Motor neuron (in vitro differentiated cells): ENCODE measurements at regions not wholly inside any gene's neighbourhood (a gene's known extent, or its start where the extent isn't known, plus 50 kb on each side); places are given as distances from the start of the nearest gene placed in this dataset.

Experiments used
- ATAC-seq, 8 experiments: fragments of 200-7000 bp; cut with Tn5 transposase; replicated peaks in 6 of 8; 2 replicates each; pipeline ENCODE4 v1.8.0; 2021; ENCODE audit warnings: mild to moderate bottlenecking in 8 of 8, moderate library complexity in 8 of 8
- H3K27ac ChIP-seq, 2 donors: fragments of 250-450 bp; sonication (Bioruptor Pico); 2 replicates each; pipeline ENCODE4 v1.9.0; 2021; ENCODE audit warnings: antibody characterized with exemption in 2 of 2, mild to moderate bottlenecking in 2 of 2, moderate library complexity in 1 of 2
- H3K4me1 ChIP-seq, 2 donors: fragments of 250-450 bp; sonication (Bioruptor Pico); replicated peaks in 1 of 2; 2 replicates each; pipeline ENCODE4 v1.6.1; 2021; ENCODE audit warnings: antibody characterized with exemption in 2 of 2, mild to moderate bottlenecking in 2 of 2, moderate library complexity in 1 of 2
- H3K4me3 ChIP-seq, 5 donors: fragments of 250-450 bp; sonication (Bioruptor Pico); 2 replicates each; pipeline ENCODE4 v1.9.0; 2021; ENCODE audit warnings: antibody characterized with exemption in 5 of 5, mild to moderate bottlenecking in 5 of 5, moderate library complexity in 4 of 5
- WGBS, 10 experiments: fragments of 450-650 bp; shearing (Covaris generic); methylation state at CpG; one replicate each; pipeline ENCODE4 v1.0.0; 2022; 5-methylcytosine and 5-hydroxymethylcytosine counted together
- in situ Hi-C, 9 experiments: fragments of 400-800 bp; cut with MboI; loops; one replicate each; pipeline ENCODE4 v1.15.0; 2021; ENCODE audit warnings: low sequenced_read_pairs in 9 of 9, low pct_unique_long_range_greater_than_20kb in 2 of 9; ENCODE audit not compliant: unreplicated experiment in 9 of 9

DNA sequence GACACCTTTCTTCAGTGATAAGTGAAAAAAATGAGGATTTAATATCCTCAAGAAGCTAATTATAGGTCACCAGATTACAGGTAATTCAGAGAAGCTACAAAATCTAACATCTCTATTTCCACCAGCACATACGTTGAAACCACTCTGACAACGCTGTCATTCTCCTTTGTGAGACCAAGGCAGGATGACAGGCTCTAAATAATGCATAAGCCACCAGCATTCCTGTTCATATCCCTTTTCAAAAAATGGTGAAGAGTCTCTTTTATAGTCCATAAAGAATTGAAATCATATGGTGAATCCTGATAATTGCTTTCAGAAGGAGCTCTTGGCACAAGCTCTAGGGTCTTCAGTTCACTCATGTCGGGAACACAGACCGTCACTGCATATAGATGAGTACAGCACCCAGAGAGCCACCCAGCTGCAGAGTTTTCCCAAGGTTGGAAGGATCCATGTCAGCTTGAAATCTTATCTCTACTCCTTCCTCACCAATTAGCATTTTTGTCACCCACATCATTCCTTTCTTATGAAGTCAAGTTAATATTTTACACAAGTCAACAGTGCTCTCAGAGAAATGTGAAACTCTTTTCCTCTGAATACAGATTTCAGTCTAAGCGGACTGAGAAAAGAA, 431.4 kb downstream of the TBC1D4 start:
- ATAC-seq: peak in 3 of 8 experiments; percentile 53 to 71 (median 63)
- in situ Hi-C loops: no loop called here
- H3K4me3 ChIP-seq: no peak overlapping the region
- 0 to 100% (median 82%) methylated on average over 2 to 5 of the region's 5 CpGs; no CpG with 5 or more reads in 1 of the 10 experiments for WGBS, 10 experiments
- no peak overlapping the region for H3K27ac ChIP-seq
- no peaks in the 10 kb centered on the region for H3K4me1 ChIP-seq

DNA sequence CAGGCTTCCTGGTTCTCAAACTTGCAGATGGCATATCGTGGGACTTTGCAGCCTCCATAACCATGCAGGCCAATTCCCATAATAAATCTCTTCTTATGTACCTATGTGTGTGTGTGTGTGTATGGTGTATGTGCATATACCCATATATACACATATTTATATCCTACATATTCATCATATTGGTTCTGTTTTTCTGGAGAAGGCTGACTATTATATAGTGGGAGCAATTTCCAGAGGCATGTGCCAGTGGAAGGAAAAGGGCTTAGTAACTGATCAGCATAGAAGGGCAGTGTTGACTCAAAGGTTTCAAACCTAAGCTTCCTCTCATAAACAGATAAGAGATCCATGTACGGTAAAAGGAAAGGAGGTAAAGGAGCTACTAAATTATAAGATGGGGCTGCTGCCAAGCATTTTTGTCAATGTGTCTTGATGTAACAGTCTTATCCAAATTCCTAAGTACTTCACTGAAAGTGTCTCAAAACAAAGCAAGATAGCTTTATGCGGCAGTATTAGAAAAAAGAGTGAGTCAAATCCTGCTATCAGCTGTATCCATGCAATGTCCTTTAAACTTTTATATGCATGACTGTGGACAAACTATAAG, 432.1 kb downstream of the TBC1D4 start:
- 31 to 100% (median 87%) methylated on average over 1 to 3 of the region's 3 CpGs for WGBS, 10 experiments
- in situ Hi-C loops: no loop called here
- Histone ChIP-seq H3K4me1 (no peaks in the 10 kb centered on the region), H3K4me3 (no peak overlapping the region), H3K27ac (no peak overlapping the region)
- peak in 2 of 8 experiments; percentile 20 to 92 for ATAC-seq

DNA sequence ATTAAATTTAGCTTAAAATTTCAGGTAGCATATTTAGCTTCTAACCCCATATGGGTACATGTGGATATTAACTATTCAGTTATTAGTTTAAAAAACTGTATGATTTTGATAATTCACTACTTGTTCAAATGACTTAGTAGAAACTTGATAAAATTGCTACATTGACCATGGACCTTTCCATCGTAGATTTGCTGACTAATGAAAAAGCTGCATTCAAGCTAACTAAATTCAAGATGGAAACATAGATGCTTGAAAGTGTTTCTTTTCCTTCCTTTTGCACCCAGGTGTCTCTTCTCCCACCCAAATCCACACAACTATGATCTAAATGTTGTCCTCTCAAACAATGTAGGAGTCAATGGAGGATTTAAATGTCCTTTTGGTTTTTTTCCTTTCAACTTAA, 439.2 kb downstream of the TBC1D4 start:
- no peak overlapping the region for H3K4me3 ChIP-seq
- no peak for ATAC-seq
- H3K27ac ChIP-seq: no peak overlapping the region
- peaks cover 2 to 9% of the 10 kb centered on the region in 2 donors for H3K4me1 ChIP-seq
- WGBS, 10 experiments: 0 to 100% (median 82%) methylated on average over 1 of the region's 1 CpG; no CpG with 5 or more reads in 5 of the 10 experiments
- in situ Hi-C loops: no loop called here

DNA sequence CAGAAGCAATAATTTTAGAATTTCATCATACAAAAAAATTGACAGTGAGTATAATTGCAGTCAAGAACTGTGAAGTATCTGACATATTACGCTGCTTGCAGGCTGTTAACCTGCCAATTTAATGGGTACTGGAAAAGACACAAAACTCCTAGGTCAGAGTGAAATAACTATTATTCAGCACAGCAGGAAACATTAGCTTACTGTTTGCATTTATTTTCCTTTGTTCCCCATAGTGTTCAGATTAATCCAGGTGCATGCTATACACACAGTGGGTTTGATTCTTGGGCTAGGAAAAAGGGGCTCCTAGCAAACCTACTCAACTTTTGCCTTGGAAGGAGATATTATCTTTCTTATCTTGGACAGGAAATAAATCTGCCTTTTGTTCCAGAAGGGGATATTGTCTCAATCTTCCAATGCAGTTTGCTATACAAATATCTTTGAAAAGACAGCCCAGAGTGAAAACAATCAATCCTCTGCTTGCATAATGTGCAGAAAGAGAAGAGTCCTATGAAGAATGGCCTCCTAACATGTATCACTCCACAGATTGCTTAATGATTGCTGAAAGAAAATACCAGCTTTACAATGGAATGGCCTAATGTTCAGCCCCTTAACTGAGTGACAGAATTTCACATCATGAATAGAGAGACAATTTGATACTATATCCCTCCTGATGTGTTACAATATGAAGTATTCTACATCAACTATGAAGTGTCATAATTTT, 443.4 kb downstream of the TBC1D4 start:
- 29 to 100% (median 82%) methylated on average over 1 of the region's 1 CpG; no CpG with 5 or more reads in 1 of the 10 experiments for WGBS, 10 experiments
- Histone ChIP-seq H3K4me1 (peaks cover 2 to 9% of the 10 kb centered on the region in 2 donors), H3K4me3 (no peak overlapping the region), H3K27ac (peak overlapping the region in 1 of 2 donors; percentile 29)
- peak in 5 of 8 experiments; percentile 66 to 93 (median 84) for ATAC-seq
- in situ Hi-C loops: no loop called here

DNA sequence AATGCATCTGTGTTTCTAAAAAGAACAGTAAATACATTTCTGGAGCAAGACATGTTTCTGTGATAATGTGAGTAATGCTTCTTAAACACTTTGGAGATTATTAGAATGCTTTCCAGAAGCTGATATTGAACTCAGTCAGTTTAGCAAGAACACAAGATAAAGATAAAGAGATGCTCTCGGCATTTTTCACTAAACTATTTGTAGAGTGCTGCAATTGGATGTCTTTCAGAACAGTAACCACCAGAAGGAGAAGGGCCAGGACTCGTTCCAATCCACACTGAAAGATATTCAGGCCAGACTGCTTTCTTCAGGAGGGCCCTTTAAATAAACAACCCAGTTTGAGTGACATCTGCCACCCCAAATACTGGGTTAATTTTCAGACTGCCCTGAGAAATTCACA, 456.0 kb downstream of the TBC1D4 start:
- no peak for ATAC-seq
- H3K27ac ChIP-seq: no peak overlapping the region
- in situ Hi-C loops: no loop called here
- H3K4me1 ChIP-seq: no peaks in the 10 kb centered on the region
- WGBS, 10 experiments: 13 to 100% (median 60%) methylated on average over 1 to 2 of the region's 2 CpGs; no CpG with 5 or more reads in 1 of the 10 experiments
- no peak overlapping the region for H3K4me3 ChIP-seq

DNA sequence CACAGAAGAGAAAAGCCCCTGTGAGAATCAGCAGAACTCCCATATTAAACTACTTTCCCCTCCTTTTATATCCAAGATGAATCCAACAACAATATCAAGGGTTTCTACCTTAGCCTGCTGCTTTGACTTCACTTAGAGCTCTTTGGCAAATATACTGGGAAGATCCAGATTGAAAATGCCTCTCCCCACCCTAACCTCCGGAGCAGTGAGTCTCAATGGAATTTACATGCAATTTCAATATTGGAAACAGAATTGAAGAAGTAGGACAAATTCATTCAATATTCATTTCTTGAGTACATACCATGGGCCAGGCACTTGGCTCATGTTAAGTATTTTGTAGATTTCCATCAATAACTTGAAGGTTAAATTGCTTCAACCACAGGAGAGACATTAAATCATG, 457.4 kb downstream of the TBC1D4 start:
- WGBS, 10 experiments: 0 to 90% (median 80%) methylated on average over 1 of the region's 1 CpG; no CpG with 5 or more reads in 5 of the 10 experiments
- ATAC-seq: peak in 3 of 8 experiments; percentile 8 to 61 (median 59)
- H3K27ac ChIP-seq: no peak overlapping the region
- in situ Hi-C loops: no loop called here
- H3K4me1 ChIP-seq: no peaks in the 10 kb centered on the region
- H3K4me3 ChIP-seq: no peak overlapping the region

DNA sequence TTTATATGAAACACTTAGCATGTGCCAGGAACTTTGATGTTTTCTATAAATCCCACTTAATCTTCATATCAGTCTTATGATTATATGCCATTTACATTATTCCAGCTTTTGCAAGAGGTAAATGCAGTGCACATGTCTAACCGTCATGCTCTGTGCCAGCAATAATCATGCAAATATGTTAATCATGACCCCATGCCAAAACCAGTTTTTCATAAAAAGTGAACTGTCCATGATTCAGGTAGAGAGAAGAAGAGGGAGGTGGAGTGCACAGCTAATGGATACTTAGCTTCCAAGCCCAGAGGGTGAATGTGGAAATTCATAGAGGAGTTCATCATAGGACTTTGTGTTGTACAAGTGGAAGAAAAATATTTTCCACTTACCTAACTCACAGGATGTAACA, 458.4 kb downstream of the TBC1D4 start:
- in situ Hi-C loops: no loop called here
- 0 to 100% (median 14%) methylated on average over 1 of the region's 1 CpG; no CpG with 5 or more reads in 3 of the 10 experiments for WGBS, 10 experiments

DNA sequence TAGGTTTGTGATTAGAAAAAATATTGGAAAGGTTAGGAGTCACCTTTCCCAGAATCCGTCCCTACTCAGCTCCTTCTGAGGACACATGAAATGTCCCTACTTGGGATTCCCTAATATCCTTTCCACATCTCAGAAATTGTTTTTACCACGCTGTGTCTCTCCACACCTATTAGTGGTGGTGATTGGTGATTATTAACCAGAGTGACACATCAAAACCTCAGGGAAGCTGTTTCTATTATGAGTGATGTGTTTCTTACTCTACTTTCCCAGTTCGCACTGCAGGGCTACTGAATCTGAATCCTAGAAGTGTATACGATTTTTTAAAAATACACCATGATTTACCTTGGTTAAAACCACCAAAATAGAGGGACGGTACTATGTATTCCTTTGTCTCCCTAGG, 460.8 kb downstream of the TBC1D4 start:
- Histone ChIP-seq H3K27ac (no peak overlapping the region), H3K4me3 (no peak overlapping the region), H3K4me1 (no peaks in the 10 kb centered on the region)
- WGBS, 10 experiments: 16 to 94% (median 79%) methylated on average over 1 to 5 of the region's 5 CpGs; no CpG with 5 or more reads in 2 of the 10 experiments
- in situ Hi-C loops: no loop called here
- ATAC-seq: no peak

More for the DNA sequence above, 458.4 kb downstream of the TBC1D4 start:
- no peaks in the 10 kb centered on the region for H3K4me1 ChIP-seq
- H3K27ac ChIP-seq: no peak overlapping the region
- peak in 3 of 8 experiments; percentile 51 to 83 (median 55) for ATAC-seq
- no peak overlapping the region for H3K4me3 ChIP-seq

DNA sequence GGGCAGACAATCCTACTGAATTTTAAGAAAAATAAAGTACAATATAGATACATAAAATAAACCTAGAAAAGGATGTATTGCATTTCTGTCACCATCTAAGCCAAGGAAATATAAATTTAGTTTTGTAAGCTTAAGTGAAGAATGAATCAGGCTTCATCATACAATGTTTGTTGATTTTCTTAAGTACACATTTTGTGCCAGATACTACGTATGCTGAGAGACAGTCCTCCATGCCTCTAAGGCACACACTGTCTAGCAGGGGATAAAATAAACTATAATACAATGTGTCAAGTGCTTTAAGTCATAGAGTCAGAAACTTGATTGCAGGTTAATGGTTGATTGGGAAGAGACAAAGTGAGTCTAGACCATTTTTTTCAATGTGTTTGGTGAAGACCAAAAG, 465.7 kb downstream of the TBC1D4 start:
- no peak overlapping the region for H3K4me3 ChIP-seq
- H3K27ac ChIP-seq: no peak overlapping the region
- WGBS, 10 experiments: 17 to 100% (median 83%) methylated on average over 1 of the region's 1 CpG; no CpG with 5 or more reads in 2 of the 10 experiments
- H3K4me1 ChIP-seq: peaks cover 3 to 5% of the 10 kb centered on the region in 2 donors
- in situ Hi-C loops: no loop called here
- peak in 1 of 8 experiments; percentile 35 for ATAC-seq

DNA sequence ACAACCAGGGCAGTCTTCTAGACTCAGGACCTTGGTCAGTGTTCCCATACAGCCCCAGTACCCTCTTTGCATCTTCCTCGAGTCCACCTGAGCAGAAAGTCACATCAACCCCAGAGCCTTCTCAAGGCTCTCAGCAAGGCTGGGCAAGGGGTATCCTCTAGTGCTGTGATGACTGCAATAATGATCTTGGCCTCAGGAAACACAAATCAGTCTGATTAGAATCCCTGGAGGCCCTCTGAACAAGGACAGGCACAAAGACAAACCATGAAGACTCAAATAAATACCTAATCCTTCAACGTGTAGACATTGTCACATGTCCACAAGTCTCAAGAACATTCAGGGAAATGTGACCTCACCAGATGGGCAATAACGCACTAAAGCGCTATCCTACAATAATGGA, 468.2 kb downstream of the TBC1D4 start:
- ATAC-seq: peak in 3 of 8 experiments; percentile 44 to 76 (median 73)
- no peak overlapping the region for H3K27ac ChIP-seq
- no peak overlapping the region for H3K4me3 ChIP-seq
- H3K4me1 ChIP-seq: peaks cover 5 to 8% of the 10 kb centered on the region in 2 donors
- 48 to 100% (median 92%) methylated on average over 1 to 4 of the region's 4 CpGs; no CpG with 5 or more reads in 2 of the 10 experiments for WGBS, 10 experiments
- in situ Hi-C loops: no loop called here

DNA sequence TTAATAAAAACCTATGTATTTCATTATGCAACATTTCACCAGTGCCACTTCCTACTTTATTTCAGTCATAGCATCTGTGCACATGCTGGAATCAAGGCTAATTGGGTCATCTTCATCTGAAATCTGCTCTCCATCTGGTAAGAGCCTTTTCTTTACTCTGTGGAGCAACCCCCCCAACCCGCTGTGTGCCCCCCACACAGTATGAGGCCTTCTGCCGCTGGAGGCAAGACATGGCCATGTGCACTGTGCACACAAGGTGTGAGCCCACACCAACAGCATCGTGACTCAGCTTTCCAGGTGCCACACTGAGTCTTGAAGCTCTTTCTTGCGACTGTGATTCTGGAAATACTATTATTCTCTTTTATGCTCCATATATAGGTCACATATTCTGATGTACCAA, 471.0 kb downstream of the TBC1D4 start:
- in situ Hi-C loops: no loop called here
- H3K4me3 ChIP-seq: no peak overlapping the region
- no peak overlapping the region for H3K27ac ChIP-seq
- peaks cover 5 to 10% of the 10 kb centered on the region in 2 donors for H3K4me1 ChIP-seq
- 21 to 100% (median 93%) methylated on average over 1 to 2 of the region's 4 CpGs; no CpG with 5 or more reads in 4 of the 10 experiments for WGBS, 10 experiments
- no peak for ATAC-seq

DNA sequence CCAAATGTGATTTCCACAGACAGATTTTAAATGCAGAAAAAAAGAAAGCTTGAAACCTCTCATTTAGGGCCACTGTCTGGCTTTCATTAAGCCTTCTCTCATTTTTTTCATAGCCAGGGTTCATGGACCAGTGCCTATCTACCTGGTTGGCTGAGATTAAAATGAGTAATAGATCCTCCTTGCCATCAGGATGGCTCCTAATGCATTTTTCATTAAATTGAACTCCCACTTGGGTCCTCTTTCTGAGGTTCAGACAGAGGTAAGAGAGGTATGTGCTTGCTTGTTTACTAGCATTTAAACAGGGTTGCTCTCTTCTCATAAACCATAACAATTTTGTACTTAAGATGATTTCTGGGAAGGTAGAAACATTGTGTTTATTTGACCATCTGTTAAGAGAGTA, 473.0 kb downstream of the TBC1D4 start:
- Histone ChIP-seq H3K4me1 (peaks cover 3 to 9% of the 10 kb centered on the region in 2 donors), H3K27ac (no peak overlapping the region), H3K4me3 (no peak overlapping the region)
- in situ Hi-C loops: no loop called here
- ATAC-seq: no peak

DNA sequence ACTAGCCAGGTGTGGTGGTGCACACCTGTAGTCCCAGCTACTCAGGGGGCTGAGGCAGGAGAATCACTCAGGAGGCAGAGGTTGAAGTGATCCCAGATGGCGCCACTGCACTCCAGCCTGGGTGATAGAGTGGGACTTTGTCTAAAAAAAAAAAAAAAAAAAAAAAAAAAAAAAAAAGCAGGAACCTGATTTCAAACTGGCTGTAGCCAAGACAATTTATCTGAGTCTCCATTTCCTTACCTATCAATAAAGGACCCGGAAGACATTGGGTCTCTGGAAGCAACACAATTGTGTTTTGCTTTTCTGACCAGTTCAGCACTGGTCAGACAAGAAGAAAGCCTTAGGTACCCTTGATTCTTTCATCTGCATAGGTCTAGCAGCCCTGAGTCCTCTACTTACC, 491.0 kb downstream of the TBC1D4 start:
- no peak for ATAC-seq
- H3K4me1 ChIP-seq: no peaks in the 10 kb centered on the region
- no peak overlapping the region for H3K27ac ChIP-seq
- in situ Hi-C loops: no loop called here
- H3K4me3 ChIP-seq: no peak overlapping the region
- 43 to 100% (median 89%) methylated on average over 1 to 2 of the region's 2 CpGs; no CpG with 5 or more reads in 3 of the 10 experiments for WGBS, 10 experiments
